H1 (cell line): ENCODE measurements at regions not wholly inside any gene's neighbourhood (a gene's known extent, or its start where the extent isn't known, plus 50 kb on each side); places are given as distances from the start of the nearest gene placed in this dataset.

Experiments used
- ATF2 ChIP-seq: IDR thresholded peaks from 2 replicates; pipeline ENCODE4 v1.6.1; 2012; ENCODE audit warnings: low read length, inconsistent platforms
- CTCF ChIP-seq, 3 experiments: IDR thresholded peaks; 1 replicate in 2 of 3; 2 replicates in 1 of 3; pipeline versions ENCODE4 v1.5.1 to v1.6.1; 2011; ENCODE audit warnings: low read length in 3 of 3, mild to moderate bottlenecking in 3 of 3, inconsistent platforms in 2 of 3, low read depth in 1 of 3, moderate library complexity in 1 of 3; ENCODE audit not compliant: insufficient read depth in 1 of 3; ENCODE audit errors: control extremely low read depth in 1 of 3
- EZH2 ChIP-seq: fragments of 200-600 bp; sonication (generic); IDR thresholded peaks from 2 replicates; pipeline ENCODE4 v1.7.1; 2012; ENCODE audit warnings: low read depth, mild to moderate bottlenecking, moderate library complexity, low read length, inconsistent platforms; ENCODE audit not compliant: severe bottlenecking
- GABPA ChIP-seq: IDR thresholded peaks from 2 replicates; pipeline ENCODE4 v1.6.1; 2011; ENCODE audit warnings: mild to moderate bottlenecking, low read length, moderate library complexity, borderline replicate concordance; ENCODE audit not compliant: insufficient read depth
- POLR2A ChIP-seq, 2 experiments: IDR thresholded peaks; 1 replicate in 1 of 2; 2 replicates in 1 of 2; pipeline ENCODE4 v1.6.1; 2011; ENCODE audit warnings: low read depth in 2 of 2, low read length in 2 of 2, mild to moderate bottlenecking in 2 of 2; ENCODE audit errors: control extremely low read depth in 1 of 2
- POLR2AphosphoS5 ChIP-seq: IDR thresholded peaks from 2 replicates; pipeline ENCODE4 v1.6.1; 2011; ENCODE audit warnings: low read depth, low read length
- RAD21 ChIP-seq, 2 experiments: IDR thresholded peaks in 1 of 2; conservative IDR thresholded peaks in 1 of 2; 2 replicates each; pipeline ENCODE4 v1.6.1; 2011; ENCODE audit warnings: low read depth in 2 of 2, low read length in 2 of 2, improper control_type of control experiment in 1 of 2, inconsistent platforms in 1 of 2, mild to moderate bottlenecking in 1 of 2, moderate library complexity in 1 of 2
- SIRT6 ChIP-seq: IDR thresholded peaks from one replicate; pipeline ENCODE4 v1.7.1; 2012; ENCODE audit warnings: low read length, inconsistent platforms
- TAF1 ChIP-seq: IDR thresholded peaks from 2 replicates; pipeline ENCODE4 v1.6.1; 2011; ENCODE audit warnings: mild to moderate bottlenecking, low read depth, low read length
- TCF12 ChIP-seq: IDR thresholded peaks from 2 replicates; pipeline ENCODE4 v1.6.1; 2011; ENCODE audit warnings: low read depth, mild to moderate bottlenecking, low read length

- TF ChIP-seq POLR2AphosphoS5: no peak
- no peak for TF ChIP-seq CTCF (IDR thresholded peaks at IDR 0.05; ENCODE audit: control extremely low read depth in 1 of 3, insufficient read depth in 1 of 3, low read depth in 1 of 3, low read length in 3 of 3)
- TF ChIP-seq SIRT6: no peak
- no peak for TF ChIP-seq POLR2A (IDR thresholded peaks at IDR 0.05; ENCODE audit: control extremely low read depth in 1 of 2, low read depth in 2 of 2, low read length in 2 of 2)
- no peak for TF ChIP-seq TCF12
- TF ChIP-seq ATF2: no peak
- TF ChIP-seq GABPA: no peak
- no peak for TF ChIP-seq EZH2
- no peak for TF ChIP-seq TAF1
- no peak for TF ChIP-seq RAD21 (IDR thresholded peaks at IDR 0.05 in 1 of 2, conservative IDR thresholded peaks at IDR 0.05 in 1 of 2; ENCODE audit: low read depth in 2 of 2, low read length in 2 of 2)
Observed at GRCh38 chr14:61854898-61855297, 92.7 kb downstream of the SNAPC1 start.
